OCI-LY1 (cell line): ENCODE measurements at regions not wholly inside any gene's neighbourhood (a gene's known extent, or its start where the extent isn't known, plus 50 kb on each side); places are given as distances from the start of the nearest gene placed in this dataset.

Experiments used
- H2AFZ ChIP-seq: fragments of 200-600 bp; sonication (generic), shearing (Covaris generic); 2 replicates; pipeline ENCODE4 v1.6.0; 2014; ENCODE audit warnings: antibody characterized with exemption, mild to moderate bottlenecking, low read length
- H3F3A ChIP-seq: fragments of 200-600 bp; sonication (generic), shearing (Covaris generic); 2 replicates; pipeline ENCODE4 v1.6.0; 2014; ENCODE audit warnings: mild to moderate bottlenecking, antibody characterized with exemption, low read length, moderate library complexity; ENCODE audit not compliant: insufficient read depth
- H3K27ac ChIP-seq: fragments of 200-600 bp; sonication (generic); 2 replicates; pipeline ENCODE4 v1.5.1; 2014; ENCODE audit warnings: low read length, mixed run types, mild to moderate bottlenecking, low read depth; ENCODE audit not compliant: poor library complexity, severe bottlenecking
- H3K27me3 ChIP-seq: fragments of 200-600 bp; sonication (generic); 2 replicates; pipeline ENCODE4 v1.6.0; 2014; ENCODE audit warnings: antibody characterized with exemption, mild to moderate bottlenecking, low read length, moderate library complexity; ENCODE audit not compliant: insufficient read depth
- H3K36me3 ChIP-seq: fragments of 200-600 bp; sonication (generic); 2 replicates; pipeline ENCODE4 v1.6.1; 2014; ENCODE audit warnings: mild to moderate bottlenecking, antibody characterized with exemption, low read length, moderate library complexity, mixed read lengths; ENCODE audit not compliant: insufficient read depth
- H3K4me1 ChIP-seq: fragments of 200-600 bp; sonication (generic); 2 replicates; pipeline ENCODE4 v1.5.1; 2014; ENCODE audit warnings: mild to moderate bottlenecking, low read length, moderate library complexity; ENCODE audit not compliant: insufficient read depth, severe bottlenecking
- H3K4me2 ChIP-seq: fragments of 200-600 bp; sonication (generic), shearing (Covaris generic); 2 replicates; pipeline ENCODE4 v1.6.1; 2014; ENCODE audit warnings: low read length
- H3K4me3 ChIP-seq: fragments of 200-600 bp; sonication (generic); 2 replicates; pipeline ENCODE4 v1.5.1; 2014; ENCODE audit warnings: low read length, low read depth, mild to moderate bottlenecking, mixed read lengths; ENCODE audit not compliant: poor library complexity, severe bottlenecking
- H3K79me2 ChIP-seq: fragments of 200-600 bp; shearing (Covaris generic); 2 replicates; pipeline ENCODE4 v1.6.1; 2016; ENCODE audit warnings: mixed run types, low read length, mixed read lengths; ENCODE audit not compliant: insufficient read depth
- H3K9ac ChIP-seq: fragments of 200-600 bp; sonication (generic), shearing (Covaris generic); 2 replicates; pipeline ENCODE4 v1.6.1; 2014; ENCODE audit warnings: mild to moderate bottlenecking, low read length, mixed read lengths
- H3K9me2 ChIP-seq: fragments of 200-600 bp; sonication (generic), shearing (Covaris generic); 2 replicates; pipeline ENCODE4 v1.6.1; 2014; ENCODE audit warnings: low read depth, mild to moderate bottlenecking, low read length, mixed read lengths
- H3K9me3 ChIP-seq: fragments of 200-600 bp; shearing (Covaris generic); 2 replicates; pipeline ENCODE4 v1.6.1; 2014; ENCODE audit warnings: low read length, mixed read lengths
- H4K20me1 ChIP-seq: fragments of 200-600 bp; sonication (generic), shearing (Covaris generic); 2 replicates; pipeline ENCODE4 v1.6.0; 2016; ENCODE audit warnings: mild to moderate bottlenecking, low read length; ENCODE audit not compliant: insufficient read depth
- CTCF ChIP-seq: fragments of 200-600 bp; sonication (generic), shearing (Covaris generic); IDR thresholded peaks from 2 replicates; pipeline ENCODE4 v1.5.1; 2017; ENCODE audit warnings: mild to moderate bottlenecking, antibody characterized with exemption, low read length, moderate library complexity, mixed read lengths
- EZH2 ChIP-seq: fragments of 200-600 bp; sonication (generic), shearing (Covaris generic); IDR thresholded peaks from 2 replicates; pipeline ENCODE4 v1.8.0; 2017; ENCODE audit warnings: borderline replicate concordance, mixed run types, mild to moderate bottlenecking, antibody characterized with exemption, low read length, moderate library complexity, mixed read lengths

- no peaks in the 10 kb centered on the region for H3K9me2 ChIP-seq
- H3K27me3 ChIP-seq, result no peaks in the 10 kb centered on the region
- no peak overlapping the region for H3K27ac ChIP-seq
- no peaks in the 10 kb centered on the region for H3K79me2 ChIP-seq
- H3K9ac ChIP-seq, result no peak overlapping the region
- H4K20me1 ChIP-seq, result no peaks in the 10 kb centered on the region
- TF ChIP-seq EZH2, result no peak
- peak; percentile 20; the same call in 1 of the 2 replicates for TF ChIP-seq CTCF
- H3K36me3 ChIP-seq, result no peaks in the 10 kb centered on the region
- H3K4me1 ChIP-seq, result no peaks in the 10 kb centered on the region
- no peaks in the 10 kb centered on the region for H3K9me3 ChIP-seq
- no peak overlapping the region for H3K4me3 ChIP-seq
- no peak overlapping the region for H2AFZ ChIP-seq
- H3K4me2 ChIP-seq, result no peak overlapping the region
- no peaks in the 10 kb centered on the region for H3F3A ChIP-seq
These were observed 145.4 kb downstream of the FOXA2 start for GRCh38 chr20:22438926-22439325.

GRCh38 chr20:22438346-22438745 lies 146.0 kb downstream of the FOXA2 start:
- Histone ChIP-seq H3K4me2 (no peak overlapping the region), H2AFZ (no peak overlapping the region), H3K4me3 (no peak overlapping the region), H3K27me3 (no peaks in the 10 kb centered on the region), H3K79me2 (no peaks in the 10 kb centered on the region), H3K27ac (no peak overlapping the region), H3F3A (no peaks in the 10 kb centered on the region), H3K9me2 (no peaks in the 10 kb centered on the region), H3K9me3 (no peaks in the 10 kb centered on the region), H3K9ac (no peak overlapping the region), H3K4me1 (no peaks in the 10 kb centered on the region), H4K20me1 (no peaks in the 10 kb centered on the region), H3K36me3 (no peaks in the 10 kb centered on the region)
- TF ChIP-seq EZH2 (no peak), CTCF (no peak)

GRCh38 chr20:22437354-22437753 lies 147.0 kb downstream of the FOXA2 start:
- Histone ChIP-seq H3K27ac (no peak overlapping the region), H3K4me3 (no peak overlapping the region), H3F3A (no peaks in the 10 kb centered on the region), H3K9me2 (no peaks in the 10 kb centered on the region), H3K9me3 (no peaks in the 10 kb centered on the region), H3K79me2 (no peaks in the 10 kb centered on the region), H3K9ac (no peak overlapping the region), H3K27me3 (no peaks in the 10 kb centered on the region), H2AFZ (no peak overlapping the region), H3K4me1 (no peaks in the 10 kb centered on the region), H3K36me3 (no peaks in the 10 kb centered on the region), H4K20me1 (no peaks in the 10 kb centered on the region), H3K4me2 (no peak overlapping the region)
- TF ChIP-seq EZH2 (no peak), CTCF (no peak)
